Erythroblast (primary cell): ENCODE measurements at regions not wholly inside any gene's neighbourhood (a gene's known extent, or its start where the extent isn't known, plus 50 kb on each side); places are given as distances from the start of the nearest gene placed in this dataset.

Source experiments
- GATA1 ChIP-seq: IDR thresholded peaks from 2 replicates; pipeline ENCODE4 v1.6.1; 2011; ENCODE audit warnings: low read depth, mild to moderate bottlenecking, control low read depth, low read length, moderate library complexity
- POLR2A ChIP-seq: IDR thresholded peaks from 2 replicates; pipeline ENCODE4 v1.6.1; 2011; ENCODE audit warnings: mild to moderate bottlenecking, low read length

DNA sequence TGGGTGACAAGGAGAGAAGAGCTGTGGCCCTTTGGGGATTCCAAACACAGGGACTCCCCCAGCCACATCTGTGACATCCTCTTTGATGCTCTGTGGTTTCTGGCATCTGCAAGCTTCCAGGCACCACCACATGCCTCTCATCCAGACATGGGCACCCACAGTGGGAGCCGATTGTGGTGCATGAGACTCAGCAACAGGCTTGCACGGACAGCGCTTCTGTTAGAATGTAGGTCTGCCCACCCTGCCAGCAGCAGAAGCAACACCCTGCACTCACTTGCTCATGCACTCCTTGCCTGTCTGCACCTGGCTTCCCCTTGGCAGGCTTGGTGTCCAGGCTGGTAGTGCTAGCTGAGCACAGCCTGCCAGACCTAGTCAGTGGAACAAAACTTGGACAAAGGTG, 735.0 kb upstream of the ZWINT start:
- TF ChIP-seq POLR2A (no peak), GATA1 (no peak)
